Ovary (tissue), 7 donors: ENCODE measurements at regions not wholly inside any gene's neighbourhood (a gene's known extent, or its start where the extent isn't known, plus 50 kb on each side); places are given as distances from the start of the nearest gene placed in this dataset.

Experiments used
- DNase-seq, 5 donors: peaks; one replicate each; pipeline ENCODE4 v3.0.0-alpha.2; 2019 to 2020
- H3K27ac ChIP-seq, 2 donors: fragments of 200-600 bp; one replicate each; pipeline versions ENCODE4 v1.5.1 to v1.8.0; 2019 to 2022
- H3K27me3 ChIP-seq: fragments of 200-600 bp; one replicate; pipeline ENCODE4 v1.8.0; 2022
- H3K36me3 ChIP-seq: fragments of 200-600 bp; sonication (generic); one replicate; pipeline ENCODE4 v1.5.1; 2019
- H3K4me1 ChIP-seq: one replicate; pipeline ENCODE4 v1.8.1; 2013; ENCODE audit warnings: mild to moderate bottlenecking, moderate library complexity; ENCODE audit not compliant: insufficient read depth
- H3K4me3 ChIP-seq: fragments of 200-600 bp; sonication (generic); one replicate; pipeline ENCODE4 v1.5.1; 2017
- H3K9me3 ChIP-seq, 2 donors: fragments of 200-600 bp in 1 of 2; sonication (generic) in 1 of 2; one replicate each; pipeline versions ENCODE4 v1.5.1 to v1.8.1; 2013 to 2019; ENCODE audit warnings: mild to moderate bottlenecking in 1 of 2, moderate library complexity in 1 of 2
- CTCF ChIP-seq, 3 donors: fragments of 450-650 bp in 2 of 3; fragments of 200-600 bp in 1 of 3; IDR thresholded peaks; one replicate each; pipeline versions ENCODE4 v1.5.1 to v1.8.0; 2016 to 2022; ENCODE audit warnings: antibody characterized with exemption in 3 of 3, mild to moderate bottlenecking in 1 of 3
- EP300 ChIP-seq: sonication (generic); formaldehyde crosslinking; IDR thresholded peaks from one replicate; pipeline ENCODE4 v1.6.1; 2017; ENCODE audit warnings: antibody characterized with exemption
- POLR2A ChIP-seq: fragments of 450-650 bp; IDR thresholded peaks from one replicate; pipeline ENCODE4 v1.6.1; 2017; ENCODE audit warnings: antibody characterized with exemption, mild to moderate bottlenecking, moderate library complexity
- WGBS, 3 donors: extraction: QIAGEN DNeasy Blood & Tissue Kit in 1 of 3; methylation state at CpG; one replicate each; pipeline versions ENCODE4 v1.1.5 to v1.1.7; 2013 to 2017; 5-methylcytosine and 5-hydroxymethylcytosine counted together
- intact Hi-C, 4 donors: fragments of 100-400 bp; cut with DNase I; formaldehyde crosslinking; loops; one replicate each; pipeline versions ENCODE4 v1.11.0 to v1.15.1; 2022 to 2023
- donor health status: DM: no; HTN: no; CAD: no; lungs with moderate emphysema.
- donor health status: DM: no; HTN: no; CAD: no.
- donor health status: Bipolar disorder and iron deficiency.
- donor health status: DM: no; HTN: no; CAD: no.
- donor health status: DM: yes; HTN: yes; CAD: no.

- WGBS, 3 donors: 73 to 81% (median 78%) methylated on average over 4 of the region's 4 CpGs
- Histone ChIP-seq H3K4me3 (no peak overlapping the region), H3K27ac (no peak overlapping the region), H3K4me1 (no peaks in the 10 kb centered on the region), H3K9me3 (no peaks in the 10 kb centered on the region), H3K27me3 (no peaks in the 10 kb centered on the region), H3K36me3 (no peaks in the 10 kb centered on the region)
- no peak for DNase-seq
- TF ChIP-seq EP300 (no peak), POLR2A (no peak)
- intact Hi-C loops: no loop called here
Measured at GRCh38 chr17:5952518-5952917, 117.7 kb upstream of the WSCD1 start.

GRCh38 chr17:5955764-5956163, 114.4 kb upstream of the WSCD1 start:
- no peaks in the 10 kb centered on the region for H3K27me3 ChIP-seq
- intact Hi-C loops: no loop called here
- WGBS, 3 donors: 77 to 86% (median 84%) methylated on average over 2 of the region's 2 CpGs

GRCh38 chr17:5958850-5959249, 111.3 kb upstream of the WSCD1 start:
- 65 to 83% (median 81%) methylated on average over 4 of the region's 4 CpGs for WGBS, 3 donors
- Histone ChIP-seq H3K27me3 (no peaks in the 10 kb centered on the region), H3K36me3 (no peaks in the 10 kb centered on the region), H3K4me1 (no peaks in the 10 kb centered on the region), H3K4me3 (no peak overlapping the region), H3K27ac (no peak overlapping the region), H3K9me3 (no peaks in the 10 kb centered on the region)
- TF ChIP-seq POLR2A (no peak), CTCF (IDR thresholded peaks at IDR 0.05) (no peak), EP300 (no peak)
- intact Hi-C loops: no loop called here
- no peak for DNase-seq

More at GRCh38 chr17:5955764-5956163, 114.4 kb upstream of the WSCD1 start:
- no peak for DNase-seq
- H3K36me3 ChIP-seq: no peaks in the 10 kb centered on the region
- H3K9me3 ChIP-seq: no peaks in the 10 kb centered on the region
- H3K4me3 ChIP-seq: no peak overlapping the region
- H3K4me1 ChIP-seq: no peaks in the 10 kb centered on the region
- TF ChIP-seq CTCF (IDR thresholded peaks at IDR 0.05) (no peak), POLR2A (no peak), EP300 (no peak)
- H3K27ac ChIP-seq: no peak overlapping the region

- DNase-seq: no peak
- TF ChIP-seq EP300: no peak
- no peak for TF ChIP-seq CTCF (IDR thresholded peaks at IDR 0.05)
- no peak for TF ChIP-seq POLR2A
- Histone ChIP-seq H3K36me3 (no peaks in the 10 kb centered on the region), H3K27me3 (no peaks in the 10 kb centered on the region), H3K4me1 (no peaks in the 10 kb centered on the region), H3K27ac (no peak overlapping the region), H3K4me3 (no peak overlapping the region), H3K9me3 (no peaks in the 10 kb centered on the region)
- 72 to 81% (median 78%) methylated on average over 4 of the region's 4 CpGs for WGBS, 3 donors
- intact Hi-C loops: no loop called here
Measured at GRCh38 chr17:5962371-5962770, 107.8 kb upstream of the WSCD1 start.

GRCh38 chr17:5971969-5972368, 98.2 kb upstream of the WSCD1 start:
- TF ChIP-seq POLR2A (no peak), CTCF (IDR thresholded peaks at IDR 0.05) (no peak), EP300 (no peak)
- no peak for DNase-seq
- 51 to 71% (median 62%) methylated on average over 1 of the region's 1 CpG for WGBS, 3 donors
- intact Hi-C loops: no loop called here
- Histone ChIP-seq H3K36me3 (no peaks in the 10 kb centered on the region), H3K4me3 (no peak overlapping the region), H3K27ac (no peak overlapping the region), H3K4me1 (no peaks in the 10 kb centered on the region), H3K9me3 (no peaks in the 10 kb centered on the region), H3K27me3 (no peaks in the 10 kb centered on the region)
